ENCODE measurements at regions not wholly inside any gene's neighbourhood (a gene's known extent, or its start where the extent isn't known, plus 50 kb on each side); places are given as distances from the start of the nearest gene placed in this dataset.
"Not testable (repeated sequence)": the region's sequence is repeated elsewhere in the genome, so short reads cannot be mapped to it uniquely, and the experiment has no call there.

DNA sequence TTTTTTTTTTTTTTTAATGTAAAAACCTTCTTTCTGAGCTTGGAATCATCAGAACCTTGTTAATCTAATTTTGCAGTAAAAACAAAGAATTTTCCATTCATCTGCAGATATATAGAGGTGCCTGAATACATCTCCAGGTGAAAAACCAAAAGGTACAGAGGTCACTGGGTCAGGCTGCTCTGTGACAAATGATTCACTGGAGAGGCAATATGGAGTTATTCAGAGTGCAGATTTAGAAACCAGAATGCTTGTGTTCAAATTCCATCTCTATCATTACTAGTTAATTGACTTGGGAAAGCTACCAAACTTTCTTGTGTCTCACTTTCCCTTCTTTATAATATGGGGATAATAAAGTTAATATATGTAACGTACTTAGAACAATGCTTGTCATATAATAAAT lies 51.5 kb upstream of the C1orf53 start:
- ATAC-seq (replicated peaks) = no peak
- peaks cover 3% of the 10 kb centered on the region for H3K27me3 Mint-ChIP-seq
- H3K9me3 Mint-ChIP-seq = no peaks in the 10 kb centered on the region
- H3K27ac Mint-ChIP-seq = no peak overlapping the region
- no peaks in the 10 kb centered on the region for H3K36me3 Mint-ChIP-seq (ENCODE audit: low read depth)
- H3K4me1 Mint-ChIP-seq = no peaks in the 10 kb centered on the region
- no peak overlapping the region for H3K4me3 Mint-ChIP-seq

GRCh38 chr1:197850042-197850441 lies 52.4 kb upstream of the C1orf53 start:
- H3K4me1 Mint-ChIP-seq = no peaks in the 10 kb centered on the region
- no peaks in the 10 kb centered on the region for H3K9me3 Mint-ChIP-seq
- no peaks in the 10 kb centered on the region for H3K36me3 Mint-ChIP-seq (ENCODE audit: low read depth)
- H3K27me3 Mint-ChIP-seq = peaks cover 3% of the 10 kb centered on the region
- H3K4me3 Mint-ChIP-seq = no peak overlapping the region
- no peak overlapping the region for H3K27ac Mint-ChIP-seq
- ATAC-seq (replicated peaks) = no peak

GRCh38 chr1:197848350-197848749 lies 54.1 kb upstream of the C1orf53 start:
- H3K27me3 Mint-ChIP-seq = peaks cover 3% of the 10 kb centered on the region
- H3K4me3 Mint-ChIP-seq = no peak overlapping the region

GRCh38 chr1:197845886-197846285 lies 56.5 kb upstream of the C1orf53 start:
- ATAC-seq (replicated peaks) = no peak
- Mint-ChIP-seq H3K27me3 (peaks cover 8% of the 10 kb centered on the region), H3K4me3 (no peak overlapping the region), H3K9me3 (no peaks in the 10 kb centered on the region), H3K36me3 (ENCODE audit: low read depth) (no peaks in the 10 kb centered on the region), H3K27ac (no peak overlapping the region), H3K4me1 (no peaks in the 10 kb centered on the region)

More at GRCh38 chr1:197848350-197848749, 54.1 kb upstream of the C1orf53 start:
- H3K27ac Mint-ChIP-seq = no peak overlapping the region
- H3K36me3 Mint-ChIP-seq (ENCODE audit: low read depth) = no peaks in the 10 kb centered on the region
- ATAC-seq (replicated peaks) = no peak
- H3K4me1 Mint-ChIP-seq = no peaks in the 10 kb centered on the region
- H3K9me3 Mint-ChIP-seq = no peaks in the 10 kb centered on the region

GRCh38 chr1:197844651-197845050 lies 57.8 kb upstream of the C1orf53 start:
- no peaks in the 10 kb centered on the region for H3K36me3 Mint-ChIP-seq (ENCODE audit: low read depth)
- H3K27me3 Mint-ChIP-seq = peaks cover 5% of the 10 kb centered on the region
- no peaks in the 10 kb centered on the region for H3K9me3 Mint-ChIP-seq
- no peak overlapping the region for H3K27ac Mint-ChIP-seq
- no peak overlapping the region for H3K4me3 Mint-ChIP-seq
- ATAC-seq (replicated peaks) = no peak
- no peaks in the 10 kb centered on the region for H3K4me1 Mint-ChIP-seq

- Mint-ChIP-seq H3K27me3 (peaks cover 5% of the 10 kb centered on the region), H3K36me3 (ENCODE audit: low read depth) (no peaks in the 10 kb centered on the region), H3K4me3 (no peak overlapping the region), H3K4me1 (peaks cover 4% of the 10 kb centered on the region), H3K9me3 (no peaks in the 10 kb centered on the region), H3K27ac (no peak overlapping the region)
- no peak for ATAC-seq (replicated peaks)
Measured at GRCh38 chr1:197843401-197843800, 59.0 kb upstream of the C1orf53 start.

GRCh38 chr1:197842646-197843045 lies 59.8 kb upstream of the C1orf53 start:
- H3K4me3 Mint-ChIP-seq = no peak overlapping the region
- no peaks in the 10 kb centered on the region for H3K36me3 Mint-ChIP-seq (ENCODE audit: low read depth)
- no peak for ATAC-seq (replicated peaks)
- no peak overlapping the region for H3K27ac Mint-ChIP-seq
- H3K4me1 Mint-ChIP-seq = peaks cover 4% of the 10 kb centered on the region
- H3K9me3 Mint-ChIP-seq = no peaks in the 10 kb centered on the region
- peaks cover 5% of the 10 kb centered on the region for H3K27me3 Mint-ChIP-seq

DNA sequence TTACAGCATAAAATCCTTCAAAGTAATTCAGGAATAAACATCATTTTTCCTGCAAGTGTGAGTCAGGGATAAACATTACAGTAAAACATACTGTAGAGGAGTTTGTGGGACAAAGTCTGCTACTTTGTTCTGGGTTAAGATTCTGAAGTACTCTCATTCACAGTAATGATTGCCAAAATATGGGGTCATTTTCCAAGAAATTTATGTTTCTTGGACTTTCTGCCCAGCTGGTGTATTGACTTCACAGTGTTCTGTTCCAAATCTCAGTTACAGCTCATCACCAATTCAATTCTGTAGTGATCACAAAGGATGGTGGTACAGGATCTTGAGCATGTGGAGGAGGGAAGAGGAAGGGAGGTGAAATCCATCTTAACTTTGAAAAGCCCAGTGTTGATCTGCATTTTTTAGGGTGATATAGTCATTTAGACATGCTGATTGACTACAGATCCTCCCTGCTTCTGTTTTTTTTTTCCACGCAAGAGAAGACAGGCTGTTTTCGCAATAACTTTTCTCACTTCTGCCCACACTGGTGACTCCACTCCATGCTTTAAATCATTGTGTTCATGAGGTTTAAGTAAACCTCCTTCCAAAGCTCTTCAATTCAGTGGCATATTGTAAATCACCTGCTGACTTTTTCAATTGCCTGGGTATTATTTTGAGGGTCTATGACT lies 60.4 kb upstream of the C1orf53 start:
- Mint-ChIP-seq H3K27ac (no peak overlapping the region), H3K27me3 (peaks cover 5% of the 10 kb centered on the region), H3K4me1 (peaks cover 4% of the 10 kb centered on the region), H3K9me3 (no peaks in the 10 kb centered on the region), H3K4me3 (no peak overlapping the region), H3K36me3 (ENCODE audit: low read depth) (no peaks in the 10 kb centered on the region)
- ATAC-seq (replicated peaks) = no peak

GRCh38 chr1:197841158-197841557 lies 61.3 kb upstream of the C1orf53 start:
- peaks cover 4% of the 10 kb centered on the region for H3K4me1 Mint-ChIP-seq
- ATAC-seq (replicated peaks) = no peak

GRCh38 chr1:197839786-197840185 lies 62.6 kb upstream of the C1orf53 start:
- H3K9me3 Mint-ChIP-seq; H3K36me3 Mint-ChIP-seq (ENCODE audit: low read depth); ATAC-seq (replicated peaks): not testable (repeated sequence)

More at GRCh38 chr1:197841158-197841557, 61.3 kb upstream of the C1orf53 start:
- Mint-ChIP-seq H3K9me3 (no peaks in the 10 kb centered on the region), H3K27me3 (peaks cover 5% of the 10 kb centered on the region), H3K27ac (no peak overlapping the region), H3K36me3 (ENCODE audit: low read depth) (no peaks in the 10 kb centered on the region), H3K4me3 (no peak overlapping the region)

GRCh38 chr1:197838836-197839235 lies 63.6 kb upstream of the DENND1B start:
- peak; percentile 35 for ATAC-seq (replicated peaks)
- Mint-ChIP-seq H3K27me3 (peaks cover 5% of the 10 kb centered on the region), H3K36me3 (ENCODE audit: low read depth) (no peaks in the 10 kb centered on the region), H3K4me3 (no peak overlapping the region), H3K4me1 (peaks cover 4% of the 10 kb centered on the region), H3K9me3 (no peaks in the 10 kb centered on the region), H3K27ac (no peak overlapping the region)

More at GRCh38 chr1:197839786-197840185, 62.6 kb upstream of the C1orf53 start:
- H3K4me1 Mint-ChIP-seq, H3K4me3 Mint-ChIP-seq, H3K27me3 Mint-ChIP-seq, H3K27ac Mint-ChIP-seq: not testable (repeated sequence)

- Mint-ChIP-seq H3K27ac (no peak overlapping the region), H3K4me1 (peaks cover 4% of the 10 kb centered on the region)
Measured at GRCh38 chr1:197837911-197838310, 62.6 kb upstream of the DENND1B start.

DNA sequence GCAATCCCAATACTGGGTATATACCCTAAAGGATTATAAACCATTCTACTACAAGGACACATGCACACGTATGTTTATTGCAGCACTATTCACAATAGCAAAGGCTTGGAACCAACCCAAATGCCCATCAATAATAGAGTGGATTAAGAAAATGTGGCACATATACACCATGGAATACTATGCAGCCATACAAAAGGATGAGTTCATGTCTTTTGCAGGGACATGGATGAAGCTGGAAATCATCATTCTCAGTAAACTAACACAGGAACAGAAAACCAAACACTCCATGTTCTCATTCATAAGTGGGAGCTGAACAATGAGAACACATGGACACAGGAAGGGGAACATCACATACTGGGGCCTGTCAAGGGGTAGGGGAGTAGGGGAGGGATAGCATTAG lies 61.1 kb upstream of the DENND1B start:
- H3K4me1 Mint-ChIP-seq; H3K4me3 Mint-ChIP-seq; ATAC-seq (replicated peaks); H3K36me3 Mint-ChIP-seq (ENCODE audit: low read depth); H3K27me3 Mint-ChIP-seq; H3K27ac Mint-ChIP-seq; H3K9me3 Mint-ChIP-seq: not testable (repeated sequence)

More at GRCh38 chr1:197837911-197838310, 62.6 kb upstream of the DENND1B start:
- peak; percentile 16 for ATAC-seq (replicated peaks)
- Mint-ChIP-seq H3K9me3 (no peaks in the 10 kb centered on the region), H3K4me3 (no peak overlapping the region), H3K27me3 (peaks cover 3% of the 10 kb centered on the region), H3K36me3 (ENCODE audit: low read depth) (no peaks in the 10 kb centered on the region)

DNA sequence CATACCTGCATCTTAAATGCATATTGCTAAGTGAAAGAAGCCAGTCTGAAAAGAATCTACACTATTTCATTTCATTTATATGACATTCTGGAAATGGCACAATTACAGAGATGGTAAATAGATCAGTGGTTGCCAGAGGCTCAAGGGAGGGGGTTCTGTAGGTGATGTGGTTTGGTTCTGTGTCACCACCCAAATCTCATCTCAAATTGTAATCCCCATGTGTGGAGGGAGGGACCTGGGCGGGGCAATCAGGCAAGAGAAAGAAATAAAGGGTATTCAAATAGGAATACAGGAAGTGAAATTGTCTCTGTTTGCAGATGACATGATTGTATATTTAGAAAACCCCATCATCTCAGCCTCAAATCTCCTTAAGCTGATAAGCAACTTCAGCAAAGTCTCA lies 53.7 kb upstream of the DENND1B start:
- not testable (repeated sequence) for H3K4me3 Mint-ChIP-seq; H3K27me3 Mint-ChIP-seq; ATAC-seq (replicated peaks); H3K4me1 Mint-ChIP-seq; H3K27ac Mint-ChIP-seq; H3K36me3 Mint-ChIP-seq (ENCODE audit: low read depth); H3K9me3 Mint-ChIP-seq

DNA sequence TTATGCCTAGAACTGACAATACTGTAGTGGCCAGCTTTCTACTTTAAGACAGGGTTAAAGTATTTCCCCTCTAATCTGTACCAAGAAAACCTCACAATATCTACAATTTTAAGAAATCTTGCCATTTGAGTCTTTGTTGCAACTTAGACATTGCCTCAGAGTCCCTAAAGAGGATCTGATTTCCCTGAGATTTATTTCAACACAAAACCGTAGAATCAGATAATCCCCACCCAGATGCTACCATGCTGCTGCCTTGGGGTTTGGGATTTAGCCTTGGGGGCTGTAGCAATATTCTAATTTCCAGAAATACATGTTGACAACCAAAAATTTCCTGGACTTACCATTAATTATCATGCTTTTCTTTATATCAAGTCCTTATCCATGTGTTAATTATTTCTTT lies 50.3 kb upstream of the DENND1B start:
- Mint-ChIP-seq H3K36me3 (ENCODE audit: low read depth) (no peaks in the 10 kb centered on the region), H3K27ac (no peak overlapping the region), H3K27me3 (peaks cover 9% of the 10 kb centered on the region), H3K9me3 (no peaks in the 10 kb centered on the region), H3K4me3 (no peak overlapping the region), H3K4me1 (no peaks in the 10 kb centered on the region)
- no peak for ATAC-seq (replicated peaks)
